ENCODE measurements at regions not wholly inside any gene's neighbourhood (a gene's known extent, or its start where the extent isn't known, plus 50 kb on each side); places are given as distances from the start of the nearest gene placed in this dataset.
A peak's percentile ranks its signal among the peaks of the same experiment; 100 is the strongest.
"Not testable (repeated sequence)": the region's sequence is repeated elsewhere in the genome, so short reads cannot be mapped to it uniquely, and the experiment has no call there.

GRCh38 chr13:44055681-44056080 is 176.0 kb downstream of the LACC1 start:
- DNase-seq (ENCODE audit: low read depth): not testable (repeated sequence)

- no peak for DNase-seq (ENCODE audit: low read depth)
Measured at GRCh38 chr13:44058067-44058466, 178.4 kb downstream of the LACC1 start.

GRCh38 chr13:44058624-44059215 is 179.0 kb downstream of the LACC1 start:
- DNase-seq (ENCODE audit: low read depth): peak; percentile 12

- DNase-seq (ENCODE audit: low read depth): no peak
Measured at GRCh38 chr13:44061876-44062275, 182.2 kb downstream of the LACC1 start.

GRCh38 chr13:44063467-44063866 is 183.8 kb downstream of the LACC1 start:
- no peak for DNase-seq (ENCODE audit: low read depth)

GRCh38 chr13:44063881-44064280 is 184.2 kb downstream of the LACC1 start:
- peak; percentile 16 for DNase-seq (ENCODE audit: low read depth)

- DNase-seq (ENCODE audit: low read depth): peak; percentile 25
Measured at GRCh38 chr13:44064357-44064756, 184.7 kb downstream of the LACC1 start.

GRCh38 chr13:44068169-44068568 is 188.5 kb downstream of the LACC1 start:
- peak; percentile 73 for DNase-seq (ENCODE audit: low read depth)

- peak; percentile 79 for DNase-seq (ENCODE audit: low read depth)
Measured at GRCh38 chr13:44068737-44069136, 189.0 kb downstream of the LACC1 start.

GRCh38 chr13:44072536-44072935 is 192.8 kb downstream of the LACC1 start:
- no peak for DNase-seq (ENCODE audit: low read depth)

- no peak for DNase-seq (ENCODE audit: low read depth)
Measured at GRCh38 chr13:44074611-44075010, 194.9 kb downstream of the LACC1 start.

GRCh38 chr13:44075113-44075512 is 195.4 kb downstream of the LACC1 start:
- no peak for DNase-seq (ENCODE audit: low read depth)

GRCh38 chr13:44078806-44079376 is 199.2 kb downstream of the LACC1 start:
- no peak for DNase-seq (ENCODE audit: low read depth)

GRCh38 chr13:44079413-44080205 is 199.9 kb downstream of the LACC1 start:
- DNase-seq (ENCODE audit: low read depth): no peak

- DNase-seq (ENCODE audit: low read depth): no peak
Measured at GRCh38 chr13:44084146-44084545, 204.4 kb downstream of the LACC1 start.

- no peak for DNase-seq (ENCODE audit: low read depth)
Measured at GRCh38 chr13:44086389-44086788, 206.7 kb downstream of the LACC1 start.

GRCh38 chr13:44088411-44088810 is 208.7 kb downstream of the LACC1 start:
- DNase-seq (ENCODE audit: low read depth): no peak

- DNase-seq (ENCODE audit: low read depth): no peak
Measured at GRCh38 chr13:44088991-44089413, 209.3 kb downstream of the LACC1 start.

- peak; percentile 26 for DNase-seq (ENCODE audit: low read depth)
Measured at GRCh38 chr13:44089452-44089851, 209.7 kb downstream of the LACC1 start.

- no peak for DNase-seq (ENCODE audit: low read depth)
Measured at GRCh38 chr13:44092078-44092970, 212.6 kb downstream of the LACC1 start.

GRCh38 chr13:44093607-44094564 is 214.2 kb downstream of the LACC1 start:
- peak; percentile 1 for DNase-seq (ENCODE audit: low read depth)
